ENCODE measurements at regions not wholly inside any gene's neighbourhood (a gene's known extent, or its start where the extent isn't known, plus 50 kb on each side); places are given as distances from the start of the nearest gene placed in this dataset.

DNA sequence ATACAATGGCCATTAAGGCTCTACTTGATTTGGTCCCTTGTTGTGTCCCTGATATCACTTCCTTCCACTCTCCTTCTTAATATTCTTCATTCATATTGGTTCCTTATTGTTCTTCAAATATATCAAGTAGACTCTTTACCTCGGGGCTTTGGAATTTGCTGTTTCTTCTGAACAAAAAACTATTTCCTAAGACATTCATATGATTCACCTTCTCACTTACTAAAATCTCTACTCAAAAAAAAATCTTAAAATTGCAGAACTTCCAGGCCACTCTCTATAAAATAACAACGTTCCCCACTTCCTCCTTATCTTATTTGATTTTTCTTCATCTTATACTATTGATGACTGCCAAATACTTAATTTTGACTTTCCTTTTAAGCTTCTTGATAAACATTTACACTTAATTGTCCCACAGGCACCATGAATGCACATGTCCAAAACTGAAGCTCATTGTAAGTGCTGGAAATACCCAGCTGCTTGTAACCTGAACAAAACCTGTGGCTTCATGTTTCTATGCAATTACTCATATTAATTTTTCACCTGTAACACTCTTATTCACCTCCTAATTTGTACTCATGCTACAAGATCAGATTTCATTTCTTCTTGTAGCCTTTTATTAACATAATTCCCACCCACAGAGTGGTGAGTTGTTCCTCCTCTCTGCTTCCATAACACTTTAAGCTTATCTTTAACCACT is 58.4 kb upstream of the NUDT12 start:
- Histone ChIP-seq H3K79me2 (ENCODE audit: insufficient read depth) (no peaks in the 10 kb centered on the region), H3K27ac (ENCODE audit: low read depth in 2 of 2, low read length in 1 of 2) (no peak overlapping the region), H4K20me1 (ENCODE audit: insufficient read depth) (no peaks in the 10 kb centered on the region), H3K27me3 (ENCODE audit: insufficient read depth) (no peaks in the 10 kb centered on the region), H3K4me2 (no peak overlapping the region), H3K9me3 (no peaks in the 10 kb centered on the region), H3K9me2 (no peaks in the 10 kb centered on the region), H3K36me3 (replicated peaks in 1 of 2; ENCODE audit: control insufficient read depth in 1 of 2, insufficient read depth in 2 of 2, low read length in 1 of 2) (no peaks in the 10 kb centered on the region), H3K9ac (no peak overlapping the region), H2AFZ (ENCODE audit: low read depth) (no peak overlapping the region), H3F3A (replicated peaks; ENCODE audit: insufficient read depth) (no peaks in the 10 kb centered on the region), H3K4me1 (ENCODE audit: control insufficient read depth in 1 of 2, insufficient read depth in 2 of 2, low read depth in 1 of 2, low read length in 1 of 2) (no peaks in the 10 kb centered on the region; a peak in 1 of 4 replicates), H3K4me3 (ENCODE audit: low read depth in 2 of 2, low read length in 1 of 2) (no peak overlapping the region)
- WGBS (ENCODE audit: low lambda C conversion rate) = 55% methylated on average over 2 of the region's 2 CpGs
- TF ChIP-seq FOXM1 (IDR thresholded peaks at IDR 0.05; ENCODE audit: low read depth) (no peak), NFIC (IDR thresholded peaks at IDR 0.05; ENCODE audit: borderline replicate concordance) (no peak), SIN3A (IDR thresholded peaks at IDR 0.05; ENCODE audit: borderline replicate concordance, low read depth, low read length) (no peak), GATA2 (CRISPR knock-in tag; IDR thresholded peaks at IDR 0.05) (no peak), POLR2AphosphoS5 (IDR thresholded peaks at IDR 0.05; ENCODE audit: low read depth, low read length) (no peak), FOSL2 (IDR thresholded peaks at IDR 0.05; ENCODE audit: borderline replicate concordance, low read depth) (no peak), RAD21 (IDR thresholded peaks at IDR 0.05; ENCODE audit: low read length) (no peak), CHD2 (IDR thresholded peaks at IDR 0.05; ENCODE audit: low read length, partially characterized antibody) (no peak), FOXJ3 (CRISPR knock-in tag; IDR thresholded peaks at IDR 0.05) (no peak)
- TF ChIP-seq, protein P1, sequence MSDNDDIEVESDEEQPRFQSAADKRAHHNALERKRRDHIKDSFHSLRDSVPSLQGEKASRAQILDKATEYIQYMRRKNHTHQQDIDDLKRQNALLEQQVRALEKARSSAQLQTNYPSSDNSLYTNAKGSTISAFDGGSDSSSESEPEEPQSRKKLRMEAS (IDR thresholded peaks at IDR 0.05; ENCODE audit: low read depth) = no peak
- TF ChIP-seq, protein P2, sequence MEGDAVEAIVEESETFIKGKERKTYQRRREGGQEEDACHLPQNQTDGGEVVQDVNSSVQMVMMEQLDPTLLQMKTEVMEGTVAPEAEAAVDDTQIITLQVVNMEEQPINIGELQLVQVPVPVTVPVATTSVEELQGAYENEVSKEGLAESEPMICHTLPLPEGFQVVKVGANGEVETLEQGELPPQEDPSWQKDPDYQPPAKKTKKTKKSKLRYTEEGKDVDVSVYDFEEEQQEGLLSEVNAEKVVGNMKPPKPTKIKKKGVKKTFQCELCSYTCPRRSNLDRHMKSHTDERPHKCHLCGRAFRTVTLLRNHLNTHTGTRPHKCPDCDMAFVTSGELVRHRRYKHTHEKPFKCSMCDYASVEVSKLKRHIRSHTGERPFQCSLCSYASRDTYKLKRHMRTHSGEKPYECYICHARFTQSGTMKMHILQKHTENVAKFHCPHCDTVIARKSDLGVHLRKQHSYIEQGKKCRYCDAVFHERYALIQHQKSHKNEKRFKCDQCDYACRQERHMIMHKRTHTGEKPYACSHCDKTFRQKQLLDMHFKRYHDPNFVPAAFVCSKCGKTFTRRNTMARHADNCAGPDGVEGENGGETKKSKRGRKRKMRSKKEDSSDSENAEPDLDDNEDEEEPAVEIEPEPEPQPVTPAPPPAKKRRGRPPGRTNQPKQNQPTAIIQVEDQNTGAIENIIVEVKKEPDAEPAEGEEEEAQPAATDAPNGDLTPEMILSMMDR (IDR thresholded peaks at IDR 0.05) = no peak
- ChIA-PET POLR2A (no interaction called here), CTCF (no interaction called here)
- DNase-seq = no peak

DNA sequence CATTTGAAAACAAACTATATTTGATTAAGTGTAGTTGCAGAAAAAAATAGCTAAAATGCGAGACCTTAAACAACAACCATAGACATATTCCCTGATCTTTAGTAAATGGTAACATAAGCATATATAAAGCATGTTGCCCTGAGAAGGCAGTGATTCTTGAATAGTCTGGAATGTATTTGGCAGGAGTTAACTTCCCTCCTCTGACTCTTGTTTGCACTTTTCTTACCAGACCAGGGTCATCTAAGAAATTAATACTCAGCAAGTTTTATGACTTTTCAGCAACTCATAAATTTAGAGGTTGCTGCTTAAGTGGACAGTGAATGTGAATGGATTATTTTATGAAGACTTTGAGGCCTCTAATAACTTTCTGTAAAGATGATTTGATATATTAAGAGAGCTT is 55.3 kb upstream of the NUDT12 start:
- H3K27me3 ChIP-seq (ENCODE audit: insufficient read depth) = no peaks in the 10 kb centered on the region
- no peak overlapping the region for H3K4me3 ChIP-seq (ENCODE audit: low read depth in 2 of 2, low read length in 1 of 2)
- no peak for DNase-seq
- WGBS (ENCODE audit: low lambda C conversion rate) = 82% methylated on average over 1 of the region's 1 CpG
- no peak overlapping the region for H3K9ac ChIP-seq
- CTCF ChIA-PET = interaction anchor here (1.3 kb wide), 1 partner anchor 11 kb away, joined by 5 read pairs; no protein-coding TSS in a partner anchor
- no peak overlapping the region for H3K4me2 ChIP-seq
- TF ChIP-seq NFIC (IDR thresholded peaks at IDR 0.05; ENCODE audit: borderline replicate concordance) (no peak), TEAD4 (IDR thresholded peaks at IDR 0.05; ENCODE audit: borderline replicate concordance, insufficient read depth) (no peak)
- H3F3A ChIP-seq (replicated peaks; ENCODE audit: insufficient read depth) = no peaks in the 10 kb centered on the region
- no peaks in the 10 kb centered on the region; a peak in 1 of 4 replicates for H3K4me1 ChIP-seq (ENCODE audit: control insufficient read depth in 1 of 2, insufficient read depth in 2 of 2, low read depth in 1 of 2, low read length in 1 of 2)
- H3K36me3 ChIP-seq (replicated peaks in 1 of 2; ENCODE audit: control insufficient read depth in 1 of 2, insufficient read depth in 2 of 2, low read length in 1 of 2) = no peaks in the 10 kb centered on the region
- H3K27ac ChIP-seq (ENCODE audit: low read depth in 2 of 2, low read length in 1 of 2) = no peak overlapping the region
- POLR2A ChIA-PET = no interaction called here
- no peaks in the 10 kb centered on the region for H3K79me2 ChIP-seq (ENCODE audit: insufficient read depth)
- 0 out of 2 replicates have a peak overlapping the region, but pooled peaks have one; percentile 21 for H2AFZ ChIP-seq (ENCODE audit: low read depth)
- H3K9me3 ChIP-seq = no peaks in the 10 kb centered on the region
- no peaks in the 10 kb centered on the region for H3K9me2 ChIP-seq
- no peaks in the 10 kb centered on the region for H4K20me1 ChIP-seq (ENCODE audit: insufficient read depth)
